ENCODE measurements at regions not wholly inside any gene's neighbourhood (a gene's known extent, or its start where the extent isn't known, plus 50 kb on each side); places are given as distances from the start of the nearest gene placed in this dataset.

- DNase-seq: no peak
- Histone ChIP-seq H3K4me3 (no peak overlapping the region), H3K4me1 (no peaks in the 10 kb centered on the region), H3K27ac (no peak overlapping the region), H3K27me3 (ENCODE audit: low read depth) (no peaks in the 10 kb centered on the region), H3K9me3 (no peaks in the 10 kb centered on the region), H3K36me3 (no peaks in the 10 kb centered on the region)
- no peak for TF ChIP-seq CTCF (IDR thresholded peaks at IDR 0.05)
- no peak for ATAC-seq
- intact Hi-C loops (cut with DNase I): no loop called here
These were observed 738.6 kb upstream of the PIK3C3 start for GRCh38 chr18:41216341-41217003.

- Histone ChIP-seq H3K27ac (no peak overlapping the region), H3K27me3 (ENCODE audit: low read depth) (no peaks in the 10 kb centered on the region), H3K4me3 (no peak overlapping the region), H3K36me3 (no peaks in the 10 kb centered on the region), H3K9me3 (no peaks in the 10 kb centered on the region), H3K4me1 (no peaks in the 10 kb centered on the region)
- no peak for DNase-seq
- no peak for TF ChIP-seq CTCF (IDR thresholded peaks at IDR 0.05)
- no peak for ATAC-seq
- intact Hi-C loops (cut with DNase I): no loop called here
These were observed 747.3 kb upstream of the PIK3C3 start for GRCh38 chr18:41207706-41208105.

- ATAC-seq (no peak), DNase-seq (no peak)
- intact Hi-C loops (cut with DNase I): no loop called here
- H3K27ac ChIP-seq: no peak overlapping the region
- H3K4me3 ChIP-seq: no peak overlapping the region
- H3K4me1 ChIP-seq: no peaks in the 10 kb centered on the region
- H3K27me3 ChIP-seq (ENCODE audit: low read depth): no peaks in the 10 kb centered on the region
- no peaks in the 10 kb centered on the region for H3K9me3 ChIP-seq
- no peaks in the 10 kb centered on the region for H3K36me3 ChIP-seq
- no peak for TF ChIP-seq CTCF (IDR thresholded peaks at IDR 0.05)
These were observed 748.6 kb upstream of the PIK3C3 start for GRCh38 chr18:41206341-41206830.

- no peak for TF ChIP-seq CTCF (IDR thresholded peaks at IDR 0.05)
- H3K27me3 ChIP-seq (ENCODE audit: low read depth): no peaks in the 10 kb centered on the region
- no peaks in the 10 kb centered on the region for H3K9me3 ChIP-seq
- no peaks in the 10 kb centered on the region for H3K36me3 ChIP-seq
- DNase-seq (no peak), ATAC-seq (no peak)
- intact Hi-C loops (cut with DNase I): no loop called here
- no peak overlapping the region for H3K27ac ChIP-seq
- no peaks in the 10 kb centered on the region for H3K4me1 ChIP-seq
- no peak overlapping the region for H3K4me3 ChIP-seq
These were observed 755.8 kb upstream of the PIK3C3 start for GRCh38 chr18:41199212-41199611.

GRCh38 chr18:41197967-41198366, 757.1 kb upstream of the PIK3C3 start:
- H3K9me3 ChIP-seq: no peaks in the 10 kb centered on the region
- H3K27me3 ChIP-seq (ENCODE audit: low read depth): no peaks in the 10 kb centered on the region
- intact Hi-C loops (cut with DNase I): no loop called here
- H3K4me1 ChIP-seq: no peaks in the 10 kb centered on the region
- H3K27ac ChIP-seq: no peak overlapping the region
- DNase-seq (no peak), ATAC-seq (no peak)
- no peak for TF ChIP-seq CTCF (IDR thresholded peaks at IDR 0.05)
- H3K36me3 ChIP-seq: no peaks in the 10 kb centered on the region
- H3K4me3 ChIP-seq: no peak overlapping the region
